D721Med (cell line): ENCODE measurements at regions not wholly inside any gene's neighbourhood (a gene's known extent, or its start where the extent isn't known, plus 50 kb on each side); places are given as distances from the start of the nearest gene placed in this dataset.

Experiments
- DNase-seq: peaks from one replicate; pipeline ENCODE4 v3.0.0; 2011; ENCODE audit warnings: low spot score; ENCODE audit not compliant: insufficient read length
- FAIRE-seq: peaks from 2 replicates; lab custom pipeline; 2011; peaks lifted over from hg19 to GRCh38; lab: Jason Lieb, UNC
- TF ChIP-seq, protein P1 (sequence below): IDR thresholded peaks from 2 replicates; pipeline ENCODE4 v1.5.1; 2012; ENCODE audit warnings: mild to moderate bottlenecking, control low read depth; ENCODE audit not compliant: insufficient read depth; ENCODE audit errors: missing control alignments

DNA sequence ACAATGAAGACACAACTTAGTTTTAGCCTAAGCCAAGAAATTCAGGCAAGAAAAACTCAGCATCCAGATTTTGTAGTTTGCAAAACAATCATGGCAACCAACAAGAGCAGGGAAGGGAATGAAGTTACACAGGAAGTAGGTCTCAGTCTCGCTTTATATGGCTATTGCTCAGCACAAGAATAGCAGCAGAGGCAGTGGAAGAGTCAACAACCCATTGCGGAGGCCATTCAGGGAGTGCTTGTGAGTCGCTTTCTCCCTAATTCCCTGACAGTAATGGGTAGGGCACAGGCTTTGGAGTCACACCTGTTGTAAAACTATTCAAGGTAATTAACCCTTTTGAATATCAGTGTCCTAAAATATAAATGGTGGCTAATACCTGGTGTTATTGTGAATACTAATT is 238.5 kb downstream of the HDGFL1 start:
- TF ChIP-seq, protein P1, sequence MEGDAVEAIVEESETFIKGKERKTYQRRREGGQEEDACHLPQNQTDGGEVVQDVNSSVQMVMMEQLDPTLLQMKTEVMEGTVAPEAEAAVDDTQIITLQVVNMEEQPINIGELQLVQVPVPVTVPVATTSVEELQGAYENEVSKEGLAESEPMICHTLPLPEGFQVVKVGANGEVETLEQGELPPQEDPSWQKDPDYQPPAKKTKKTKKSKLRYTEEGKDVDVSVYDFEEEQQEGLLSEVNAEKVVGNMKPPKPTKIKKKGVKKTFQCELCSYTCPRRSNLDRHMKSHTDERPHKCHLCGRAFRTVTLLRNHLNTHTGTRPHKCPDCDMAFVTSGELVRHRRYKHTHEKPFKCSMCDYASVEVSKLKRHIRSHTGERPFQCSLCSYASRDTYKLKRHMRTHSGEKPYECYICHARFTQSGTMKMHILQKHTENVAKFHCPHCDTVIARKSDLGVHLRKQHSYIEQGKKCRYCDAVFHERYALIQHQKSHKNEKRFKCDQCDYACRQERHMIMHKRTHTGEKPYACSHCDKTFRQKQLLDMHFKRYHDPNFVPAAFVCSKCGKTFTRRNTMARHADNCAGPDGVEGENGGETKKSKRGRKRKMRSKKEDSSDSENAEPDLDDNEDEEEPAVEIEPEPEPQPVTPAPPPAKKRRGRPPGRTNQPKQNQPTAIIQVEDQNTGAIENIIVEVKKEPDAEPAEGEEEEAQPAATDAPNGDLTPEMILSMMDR, result no peak
- DNase-seq, result no peak
- FAIRE-seq, result peak; percentile 21

DNA sequence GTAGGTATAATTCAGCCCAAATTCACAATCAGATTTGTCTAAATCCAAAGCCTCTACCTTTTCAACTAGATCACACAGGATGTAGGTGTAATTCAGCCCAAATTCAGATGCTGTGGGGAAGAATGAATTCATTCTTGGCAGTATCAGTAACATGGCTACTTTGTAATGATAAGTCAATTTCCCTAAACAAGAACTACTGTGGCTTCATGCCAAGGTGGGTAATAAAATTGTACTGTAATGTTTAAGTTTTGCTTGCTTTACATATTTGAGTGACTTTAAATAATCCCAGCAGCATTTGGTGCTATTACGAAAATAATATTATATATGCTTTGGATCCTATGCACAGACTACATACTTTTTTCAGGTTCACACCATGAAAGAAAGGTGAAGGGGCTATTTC is 239.1 kb downstream of the HDGFL1 start:
- FAIRE-seq (peak; percentile 46), DNase-seq (no peak)
- TF ChIP-seq, protein P1, result no peak

DNA sequence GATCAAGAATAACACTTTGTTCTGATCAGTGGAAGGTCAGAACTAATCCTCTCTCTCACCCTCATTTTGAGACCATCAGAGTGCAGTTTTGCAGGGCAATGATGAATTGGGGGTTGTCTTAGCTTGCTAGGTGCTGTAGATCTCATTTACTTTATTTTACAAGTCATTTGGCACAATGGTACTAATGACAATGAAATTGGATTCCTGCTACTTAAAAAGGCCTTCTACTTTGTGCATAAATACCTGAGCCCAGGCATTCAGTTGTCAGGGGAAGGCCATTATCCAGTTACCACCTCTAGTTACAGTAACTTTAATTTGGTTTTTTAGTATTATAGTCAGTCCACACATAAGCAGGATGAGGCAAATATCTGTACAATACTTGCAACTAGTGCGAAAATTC is 240.0 kb downstream of the HDGFL1 start:
- FAIRE-seq, result no peak
- TF ChIP-seq, protein P1, result no peak
- no peak for DNase-seq

DNA sequence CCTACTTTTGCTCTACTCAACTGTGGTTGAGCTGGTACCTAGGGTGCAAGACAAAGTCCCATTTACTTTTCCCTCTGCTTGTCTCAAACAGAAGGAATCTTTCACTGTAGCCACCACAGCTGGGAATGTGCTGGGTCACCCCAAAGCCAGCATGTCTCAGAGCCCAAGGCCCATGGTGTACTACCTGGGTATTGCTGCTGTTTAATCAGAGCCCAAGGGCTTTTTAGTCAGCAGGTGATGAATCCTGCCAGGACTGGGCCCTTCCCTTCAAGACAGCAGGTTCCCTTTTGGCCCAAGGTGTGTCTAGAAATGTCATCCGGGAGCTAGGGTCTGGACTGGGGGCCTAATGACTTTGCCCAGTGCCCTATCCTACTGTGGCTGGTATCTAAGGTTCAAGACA is 249.8 kb downstream of the HDGFL1 start:
- FAIRE-seq (no peak), DNase-seq (no peak)
- TF ChIP-seq, protein P1, result no peak

DNA sequence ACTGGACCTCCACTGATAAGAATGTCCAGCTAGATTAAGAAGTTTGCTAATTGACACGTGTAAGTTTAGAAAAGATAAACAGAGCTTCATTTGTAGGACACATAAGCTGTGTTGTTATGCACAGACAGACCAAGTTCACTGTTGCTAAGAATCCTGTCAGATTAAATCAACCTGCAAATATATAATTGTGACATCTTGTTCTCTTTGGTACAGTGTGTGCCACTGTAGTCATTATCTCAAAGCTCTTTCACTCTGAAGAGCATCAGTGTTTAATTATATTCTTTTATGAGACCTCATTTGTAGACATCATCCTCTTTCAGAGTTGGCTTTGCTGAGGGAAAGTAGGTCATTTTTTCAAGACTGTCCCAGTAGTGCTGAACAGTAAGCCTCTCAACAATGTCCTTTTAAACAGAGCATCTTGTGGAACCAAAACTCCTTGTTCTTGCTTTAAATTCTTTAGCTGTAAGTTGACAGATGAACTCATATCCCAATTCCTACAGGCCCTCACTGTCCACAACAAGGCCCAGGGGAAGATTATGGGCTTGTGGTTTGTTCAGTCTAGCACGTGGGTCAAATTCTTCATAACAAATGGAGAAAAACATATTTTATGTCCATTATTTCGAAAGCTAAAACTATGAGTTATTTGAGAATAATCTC is 252.4 kb downstream of the HDGFL1 start:
- TF ChIP-seq, protein P1, result no peak
- FAIRE-seq (no peak), DNase-seq (no peak)

DNA sequence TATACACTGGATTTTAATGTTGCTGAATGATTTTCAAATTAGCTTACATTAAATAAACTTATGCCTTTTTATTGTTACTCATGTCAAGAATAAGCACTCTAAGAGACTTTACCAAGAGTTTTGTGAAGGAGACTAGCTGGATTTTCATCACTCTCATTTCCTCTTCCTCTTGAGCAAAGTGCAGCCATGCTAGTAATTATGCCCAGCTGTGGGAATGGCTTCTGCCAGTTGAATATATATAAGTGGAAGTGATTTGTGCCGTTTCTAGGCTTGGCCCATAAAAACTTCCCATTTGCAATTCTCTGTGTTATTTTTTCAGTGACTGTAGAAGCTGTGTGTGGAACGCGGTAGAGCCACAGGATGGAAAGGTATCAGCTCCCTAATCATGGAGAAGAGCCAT is 255.8 kb downstream of the HDGFL1 start:
- DNase-seq, result no peak
- TF ChIP-seq, protein P1, result no peak

DNA sequence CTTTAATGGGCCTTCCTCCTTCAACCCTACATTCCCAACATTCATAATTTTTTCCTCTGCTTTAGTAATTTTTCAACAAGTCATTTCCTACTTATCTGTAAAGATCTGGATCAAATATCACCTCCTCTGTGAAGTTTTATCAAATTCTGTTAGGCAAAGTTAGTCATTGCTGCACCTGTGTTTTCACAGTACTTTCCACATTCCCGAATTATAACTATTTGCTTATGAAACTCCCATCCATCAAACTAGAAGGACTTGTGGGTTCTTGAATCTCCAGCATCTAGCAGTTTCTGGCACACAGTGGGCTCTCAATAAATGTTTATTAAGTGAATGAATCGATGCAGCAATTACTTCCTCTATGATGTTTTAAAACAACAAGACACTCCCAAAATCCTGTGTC is 257.6 kb downstream of the HDGFL1 start:
- FAIRE-seq, result no peak
- DNase-seq, result no peak
- TF ChIP-seq, protein P1, result no peak

More for the DNA sequence above, 255.8 kb downstream of the HDGFL1 start:
- FAIRE-seq, result no peak
